GM04503 (cell line): ENCODE measurements at regions not wholly inside any gene's neighbourhood (a gene's known extent, or its start where the extent isn't known, plus 50 kb on each side); places are given as distances from the start of the nearest gene placed in this dataset.
A peak's percentile ranks its signal among the peaks of the same experiment; 100 is the strongest.

Experiments used
- DNase-seq: peaks from one replicate; pipeline ENCODE4 v3.0.0-alpha.2; 2012; ENCODE audit warnings: low read depth

DNA sequence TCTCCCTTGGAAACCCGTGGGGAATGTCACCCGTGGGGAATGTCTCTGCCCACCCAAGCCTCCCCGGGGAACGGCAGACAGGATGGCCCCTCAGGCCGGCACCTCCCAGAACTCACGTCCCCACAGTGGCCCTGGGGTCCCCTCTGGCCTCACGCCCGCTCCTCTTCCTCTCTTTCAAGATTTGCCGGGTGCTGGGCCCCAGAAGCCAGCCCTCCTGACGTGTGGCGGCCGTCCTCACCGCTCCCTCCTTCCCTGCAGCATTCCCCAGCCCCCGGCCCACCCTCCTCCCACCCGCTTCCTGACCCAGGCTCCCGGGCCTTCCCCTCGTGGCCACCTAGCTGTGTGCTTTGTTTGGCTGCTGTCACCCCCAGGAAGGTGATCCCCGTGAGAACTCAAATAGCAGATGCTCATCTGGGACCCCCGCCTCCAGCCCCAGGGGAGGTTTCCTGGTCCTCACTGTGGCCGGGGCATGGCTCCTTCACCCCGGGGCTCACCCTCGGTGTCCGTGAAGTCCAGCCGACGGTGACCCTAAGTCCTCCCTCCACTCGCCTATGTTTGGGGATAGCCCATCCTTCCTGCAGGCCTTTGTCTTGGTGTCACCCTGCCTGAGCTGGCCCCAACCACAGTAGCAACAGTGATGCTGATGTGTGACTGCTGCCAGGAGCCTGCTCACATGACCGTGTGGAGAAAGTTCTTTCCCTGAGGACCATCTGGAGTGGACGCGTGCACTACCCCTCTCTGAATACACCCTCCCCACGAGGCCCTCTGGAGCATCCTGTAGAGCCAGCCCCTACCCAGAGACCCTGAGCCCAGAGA lies 163.3 kb upstream of the IER5L start:
- DNase-seq, result no peak

DNA sequence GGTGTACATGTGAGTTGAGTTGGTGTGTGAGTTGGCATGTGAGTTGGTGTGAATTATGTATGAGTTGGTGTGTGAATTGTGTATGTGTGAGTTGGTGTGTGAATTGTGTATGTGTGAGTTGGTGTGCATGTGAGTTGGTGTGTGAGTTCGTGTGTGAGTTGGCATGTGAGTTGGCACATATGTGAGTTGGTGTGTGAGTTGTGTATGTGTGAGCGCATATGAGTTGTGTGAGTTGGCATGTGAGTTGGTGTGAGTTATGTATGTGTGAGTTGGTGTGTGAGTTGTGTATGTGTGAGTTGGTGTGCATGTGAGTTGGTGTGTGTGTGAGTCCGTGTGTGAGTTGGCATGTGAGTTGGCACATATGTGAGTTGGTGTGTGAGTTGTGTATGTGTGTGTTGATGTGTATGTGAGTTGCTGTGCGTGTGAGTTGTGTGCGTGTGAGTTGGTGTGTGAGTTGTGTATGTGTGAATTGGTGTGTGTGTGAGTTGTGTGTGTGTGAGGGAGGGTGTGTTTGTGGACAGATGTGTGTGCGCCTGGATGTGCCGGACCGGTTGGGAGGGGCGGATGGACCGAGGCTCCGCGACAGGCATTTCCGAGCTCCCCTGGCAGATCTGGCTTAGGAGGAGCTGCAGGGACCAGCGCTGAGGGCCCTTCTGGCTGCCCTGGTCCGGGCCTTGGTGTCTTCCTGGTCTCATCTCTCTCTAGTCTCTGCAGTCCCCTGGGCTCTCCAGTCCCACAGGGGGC lies 162.5 kb upstream of the IER5L start:
- no peak for DNase-seq

DNA sequence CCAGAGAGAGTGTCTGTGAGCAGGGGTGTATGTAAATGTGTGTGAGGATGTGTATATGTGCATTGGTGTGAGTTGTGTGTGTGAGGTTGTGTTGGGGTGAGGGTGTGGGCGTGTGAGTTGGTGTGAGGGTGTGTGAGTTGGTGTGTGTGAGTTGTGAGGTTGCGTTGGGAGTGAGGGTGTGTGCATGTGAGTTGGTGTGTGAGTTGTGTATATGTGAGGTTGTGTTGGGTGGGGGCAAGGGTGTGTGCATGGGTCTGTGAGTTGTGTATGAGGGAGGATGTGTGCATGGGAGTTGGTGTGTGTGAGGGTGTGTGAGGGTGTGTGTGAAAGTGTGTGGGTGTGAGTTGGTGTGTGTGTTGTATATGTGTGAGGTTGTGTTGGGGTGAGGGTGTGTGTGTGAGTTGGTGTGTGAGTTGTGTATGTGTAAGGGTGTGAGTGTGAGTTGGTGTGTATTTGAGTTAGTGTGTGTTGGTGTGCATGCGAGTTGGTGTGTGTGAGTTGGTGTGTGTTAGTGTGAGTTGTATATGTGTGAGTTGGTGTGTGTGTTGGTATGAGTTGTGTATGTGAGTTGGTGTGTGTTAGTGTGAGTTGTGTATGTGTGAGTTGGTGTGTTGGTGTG lies 161.6 kb upstream of the IER5L start:
- DNase-seq, result no peak

DNA sequence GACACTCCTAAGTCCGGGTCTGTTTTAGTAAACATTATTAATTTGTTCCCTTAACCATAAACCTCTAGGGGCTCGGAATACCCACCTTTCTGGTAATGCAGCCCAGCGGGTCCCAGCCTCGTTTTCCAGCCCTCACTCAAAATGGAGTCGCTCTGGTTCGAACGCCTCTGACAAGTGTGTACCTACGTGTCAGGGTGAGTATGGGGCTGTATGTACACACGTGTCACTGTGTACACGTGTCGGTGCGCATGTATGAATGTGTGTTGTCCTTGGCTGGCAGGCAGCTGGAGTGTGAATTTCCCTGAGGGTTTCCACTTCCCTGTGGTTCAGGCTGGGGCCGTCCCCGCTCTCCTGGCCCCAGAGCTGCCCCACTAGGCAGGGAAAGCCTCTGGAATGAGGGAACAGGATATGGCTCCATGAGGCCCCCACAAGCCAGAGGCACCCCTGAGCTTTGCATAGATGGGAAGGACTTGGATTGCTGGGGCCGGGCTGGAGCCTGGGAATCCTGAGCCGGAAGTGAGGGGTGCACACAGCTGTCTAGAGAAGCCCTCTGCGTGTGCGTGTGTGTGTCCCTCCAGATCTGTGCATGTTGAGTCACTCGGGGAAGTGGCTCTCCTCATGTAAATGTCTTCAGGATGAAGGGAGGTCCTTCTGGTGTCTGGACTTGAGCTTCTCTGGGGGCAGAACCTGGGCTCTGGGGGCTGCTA lies 160.8 kb upstream of the IER5L start:
- DNase-seq, result no peak

DNA sequence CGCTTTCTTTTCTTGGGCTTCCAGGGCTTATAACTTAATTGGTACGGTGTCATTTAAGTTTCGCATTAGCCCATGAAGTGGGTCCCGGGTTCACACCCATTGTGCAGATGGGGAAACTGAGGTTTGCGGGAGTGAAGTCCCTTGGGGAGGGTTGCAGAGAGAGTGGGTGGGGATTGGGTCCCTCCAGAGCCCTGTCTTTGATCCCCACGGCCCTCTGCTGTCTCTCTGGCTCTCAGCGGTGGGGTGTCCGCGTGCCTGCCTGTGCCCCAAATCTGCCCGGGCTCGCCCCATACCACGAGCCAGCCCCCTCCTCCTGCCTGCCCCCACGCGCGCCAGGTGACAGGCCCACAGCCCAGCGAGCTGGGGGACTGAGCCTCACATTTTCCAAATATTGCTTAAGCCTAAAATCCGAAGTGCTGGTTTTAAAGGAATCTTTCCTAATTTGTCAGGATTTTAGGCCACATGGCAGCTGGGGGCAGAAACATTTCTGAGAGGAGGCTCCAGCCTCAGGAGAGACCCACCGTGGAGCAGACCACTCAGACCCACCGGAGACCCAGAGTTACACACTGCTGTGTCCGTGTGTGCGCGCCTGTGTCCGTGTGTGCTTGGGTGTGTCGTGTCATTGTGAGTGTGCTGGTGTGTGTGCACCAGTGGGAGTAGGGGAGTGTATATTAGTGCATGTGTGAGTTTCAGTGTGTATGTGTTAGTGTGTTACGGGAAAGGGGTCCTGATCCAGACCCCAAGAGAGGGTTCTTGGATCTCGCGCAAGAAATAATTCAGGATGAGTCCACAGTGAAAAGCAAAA lies 159.5 kb upstream of the IER5L start:
- no peak for DNase-seq

DNA sequence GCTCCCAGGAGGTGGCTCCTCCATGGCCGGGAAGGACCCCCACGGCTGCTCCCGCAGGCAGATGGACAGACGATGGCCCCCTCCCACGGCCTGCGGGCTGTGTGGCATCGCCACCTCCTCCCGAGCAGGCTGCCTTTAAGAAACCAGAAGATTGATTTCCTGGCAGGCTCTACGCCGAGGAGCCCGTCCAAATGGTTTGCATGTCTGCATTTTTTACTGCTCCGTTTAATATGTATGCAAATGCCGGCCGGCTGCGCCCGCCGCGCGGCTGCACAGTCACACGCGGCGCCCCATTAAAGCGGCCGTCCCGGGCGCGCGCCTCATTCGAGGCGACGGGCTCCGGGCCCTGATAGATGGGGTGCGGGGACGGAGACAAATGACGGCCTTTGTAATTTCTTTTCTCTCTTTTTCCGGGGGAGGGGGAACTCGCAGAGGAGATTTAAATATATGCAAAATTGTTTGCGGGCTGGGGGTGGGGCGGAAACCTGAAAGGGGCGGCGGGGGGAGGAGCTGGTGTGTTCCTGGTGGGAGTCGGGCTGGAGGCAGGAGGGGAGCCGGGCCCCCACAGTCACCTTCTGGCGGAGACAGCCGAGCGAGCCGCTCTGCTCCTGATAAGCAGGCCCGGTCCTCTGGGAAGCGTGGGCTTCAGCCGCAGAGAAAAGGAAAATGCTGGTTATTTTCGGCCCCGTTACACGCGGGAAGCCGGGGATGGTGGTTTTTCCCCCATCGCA lies 158.7 kb upstream of the IER5L start:
- DNase-seq, result no peak

DNA sequence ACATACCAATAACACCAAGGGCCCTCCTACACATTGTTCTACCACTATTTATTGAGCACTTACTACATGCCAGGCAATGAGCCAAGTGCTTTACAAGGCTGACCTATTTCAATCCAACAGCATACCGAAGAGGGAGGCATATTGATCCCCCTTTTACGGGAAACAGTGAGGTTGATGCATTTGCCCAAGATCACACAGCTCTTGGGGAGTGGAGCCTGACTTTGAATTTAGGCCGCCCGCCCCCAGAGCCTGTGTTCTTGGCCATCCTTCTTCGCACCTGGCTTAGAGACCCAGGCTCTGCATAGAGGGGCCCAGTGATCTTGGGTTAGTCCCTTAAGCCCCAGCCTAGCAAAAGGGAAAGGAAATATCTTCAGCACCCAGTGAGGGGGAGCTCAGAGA lies 158.1 kb upstream of the IER5L start:
- DNase-seq, result no peak

DNA sequence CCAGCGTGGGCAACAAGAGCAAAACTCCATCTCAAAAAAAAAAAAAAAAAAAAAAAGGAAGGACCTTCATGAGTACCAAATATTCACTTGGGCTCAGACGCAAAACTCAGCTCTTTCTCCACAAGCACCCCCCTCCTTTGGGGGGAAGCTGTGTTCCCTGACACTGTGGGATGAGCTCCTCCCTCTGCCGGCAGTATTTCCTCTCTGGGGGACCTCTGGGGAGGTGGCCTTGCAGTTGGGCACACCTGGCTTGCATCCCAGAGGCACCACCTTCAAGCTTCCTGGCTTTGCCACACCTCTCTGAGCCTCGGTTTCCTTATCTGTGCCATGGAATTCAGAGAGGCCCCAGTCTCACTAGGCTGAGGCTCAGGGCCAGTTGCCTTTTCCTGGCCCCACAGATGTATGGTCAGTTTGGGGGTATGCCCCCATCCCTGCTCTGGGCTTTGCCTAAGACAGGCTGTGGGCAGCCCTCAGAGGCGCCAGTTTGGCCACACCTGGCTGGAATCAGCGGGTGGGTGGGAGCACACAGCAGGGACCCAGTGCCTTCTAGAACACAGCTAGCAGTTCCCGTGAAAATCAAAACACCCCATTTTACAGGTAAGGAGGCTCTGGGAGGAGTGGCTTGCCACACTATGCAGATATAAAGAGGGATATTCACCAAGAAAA lies 157.5 kb upstream of the IER5L start:
- DNase-seq, result no peak

DNA sequence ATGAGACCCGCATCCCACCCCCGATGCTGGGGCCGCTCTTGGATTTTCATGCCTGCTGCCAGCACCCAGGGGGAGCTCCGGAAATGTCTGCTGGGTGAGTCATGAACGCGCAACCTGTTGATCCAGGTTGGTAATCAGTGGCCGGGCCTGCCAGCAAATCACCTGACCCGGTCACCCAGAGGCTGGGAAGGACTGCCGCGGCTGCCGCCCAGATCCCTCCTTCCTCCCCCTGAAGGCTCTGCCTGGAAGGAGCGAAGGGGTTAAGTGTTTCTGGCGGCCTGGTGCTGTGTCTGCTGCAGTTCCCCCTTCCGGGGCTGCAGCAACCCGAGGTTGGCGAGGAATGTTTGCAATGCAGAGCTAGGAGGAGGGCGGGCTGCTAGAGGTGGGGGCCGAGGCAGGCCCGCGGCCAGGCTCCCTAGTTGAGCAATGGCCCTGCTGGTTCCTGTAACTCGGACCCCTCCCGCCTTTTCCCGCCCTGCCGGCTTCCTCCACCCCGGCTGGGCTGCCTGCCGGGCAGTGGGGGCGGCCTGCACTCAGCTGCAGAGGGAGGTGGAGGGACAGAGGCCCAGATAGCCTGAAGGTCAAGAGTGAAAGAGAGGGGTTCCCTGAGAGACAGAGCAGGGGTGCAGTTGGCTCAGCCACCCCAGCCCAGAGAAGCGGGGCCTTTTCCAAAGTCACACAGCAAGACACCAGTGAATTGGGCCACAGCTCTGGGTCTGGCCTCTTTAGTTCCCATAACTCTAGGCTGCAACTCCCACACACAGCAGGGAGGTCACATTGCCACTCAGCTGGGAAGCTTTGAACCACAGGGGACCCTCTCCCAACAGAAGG lies 156.3 kb upstream of the IER5L start:
- DNase-seq, result peak; percentile 79

DNA sequence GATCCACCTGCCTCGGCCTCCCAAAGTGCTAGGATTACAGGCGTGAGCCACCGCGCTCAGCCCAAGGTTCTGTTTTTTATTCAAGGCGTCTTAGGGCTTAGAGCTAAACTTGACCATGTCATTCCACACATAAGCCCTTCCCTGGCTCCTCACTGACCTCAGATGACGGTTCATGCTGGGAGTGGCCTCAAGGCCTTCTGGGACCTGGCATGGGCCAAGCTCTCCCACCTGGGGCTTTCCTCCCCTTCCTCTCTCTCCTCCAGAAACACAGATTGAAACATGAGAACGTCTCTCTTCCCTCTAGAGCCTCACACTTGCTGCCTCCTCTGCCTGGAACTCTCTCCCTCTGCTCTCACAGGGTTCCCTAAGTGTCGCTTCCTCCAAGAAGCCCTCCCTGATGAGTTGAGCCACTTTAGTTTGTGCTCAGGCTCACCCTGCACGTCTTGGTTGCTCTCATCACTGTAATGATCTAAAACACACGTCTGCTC lies 155.6 kb upstream of the IER5L start:
- DNase-seq, result no peak

DNA sequence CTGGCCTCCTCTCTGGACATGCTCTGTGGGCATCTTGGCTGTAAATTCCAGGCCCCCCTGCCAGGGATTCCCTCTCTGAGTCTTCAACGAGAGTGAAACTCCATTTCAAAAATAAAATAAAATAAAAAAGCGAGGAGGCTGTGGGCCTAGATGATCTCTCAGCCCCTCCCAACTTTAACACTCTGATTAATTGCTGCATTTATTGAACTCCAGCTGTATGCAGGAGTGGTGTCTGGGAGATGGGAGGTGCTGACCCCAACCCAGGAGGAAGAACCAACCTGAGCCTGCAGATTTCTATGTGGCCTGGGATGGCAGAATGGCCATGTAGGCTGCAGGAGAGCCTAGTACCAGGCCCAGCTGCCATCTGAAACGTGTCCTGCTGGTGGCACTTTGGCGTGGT lies 154.5 kb upstream of the IER5L start:
- DNase-seq, result no peak

DNA sequence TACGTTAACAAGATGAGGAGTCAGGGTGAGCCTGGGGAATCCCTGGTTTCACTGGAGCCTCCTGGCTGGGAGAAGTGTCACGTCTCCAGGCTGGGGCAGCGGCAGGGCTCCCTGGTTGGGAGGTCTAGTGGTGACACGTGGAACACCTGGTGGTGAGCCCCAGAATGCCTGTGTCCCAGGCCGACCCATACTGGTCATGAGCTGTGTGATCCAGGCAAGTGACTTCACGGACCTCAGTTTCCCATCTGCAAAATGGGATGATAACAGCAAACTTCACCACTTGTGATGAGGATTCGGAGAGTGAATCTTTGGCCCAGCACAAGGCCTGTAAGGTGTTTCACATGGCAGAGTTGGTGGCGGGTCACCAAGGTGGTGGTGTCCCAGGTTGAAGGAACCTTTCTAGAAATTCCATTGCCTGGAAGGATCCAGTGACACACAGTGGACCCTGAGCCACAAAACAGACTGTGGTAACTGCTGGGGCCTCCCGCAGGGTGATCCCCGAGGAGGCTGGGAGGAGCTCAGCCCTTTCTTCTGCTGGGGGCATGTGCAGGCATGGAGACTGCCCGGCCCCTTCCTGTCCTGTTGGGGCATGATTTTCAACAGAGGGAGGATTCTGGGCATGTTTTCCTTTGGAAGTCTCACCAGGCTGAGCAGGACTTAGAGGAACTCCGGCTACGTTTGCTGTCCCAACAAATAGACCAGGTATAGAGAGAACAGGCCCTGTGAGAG lies 153.9 kb upstream of the IER5L start:
- no peak for DNase-seq

DNA sequence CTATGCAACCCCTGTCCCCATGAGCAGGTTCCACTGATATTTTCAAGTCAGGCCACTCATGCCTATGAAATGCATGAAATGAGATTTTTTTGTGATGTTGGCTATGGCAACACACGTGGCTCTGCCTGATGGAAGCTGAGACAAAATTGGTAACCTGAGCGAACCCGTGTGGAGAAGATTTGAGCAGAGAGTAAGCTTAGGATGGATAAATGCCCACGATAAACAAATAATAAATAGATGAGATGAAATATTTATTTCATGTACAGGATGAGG lies 153.4 kb upstream of the IER5L start:
- no peak for DNase-seq

DNA sequence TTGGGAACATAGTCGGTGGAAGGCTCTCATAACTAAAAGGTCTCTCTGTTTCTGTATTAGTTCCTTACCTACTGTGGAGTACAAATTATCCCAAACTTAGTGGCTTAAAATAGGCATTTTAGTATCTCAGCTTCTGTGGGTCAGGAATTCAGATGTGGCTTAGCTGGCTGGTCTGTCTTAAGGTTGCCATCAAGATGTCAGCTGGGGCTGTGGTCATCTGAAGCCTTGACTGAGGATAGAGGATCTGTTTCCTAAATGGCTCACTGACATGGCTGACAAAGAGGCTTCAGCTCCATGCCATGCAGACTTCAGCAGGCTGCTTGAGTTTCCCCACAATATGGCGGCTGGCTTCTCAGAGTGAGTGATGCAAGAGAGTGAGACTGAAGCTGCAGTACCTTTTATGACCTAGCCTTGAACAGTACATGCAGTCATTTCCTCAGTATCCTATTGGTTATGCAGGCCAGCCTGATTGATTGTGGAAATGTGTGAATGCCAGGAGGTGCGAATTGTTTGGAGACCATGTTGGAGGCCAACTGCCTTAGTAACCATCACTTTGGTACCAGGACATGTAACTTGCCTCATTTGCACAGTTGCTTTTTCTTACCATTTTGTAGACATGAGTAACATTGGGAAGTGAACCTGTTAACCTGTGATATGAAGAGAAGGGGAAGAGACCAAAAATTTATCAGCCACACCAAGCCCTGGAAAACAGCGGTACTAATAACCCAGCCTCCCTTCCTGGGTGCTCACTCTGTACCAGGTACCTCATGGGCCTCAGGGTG lies 152.8 kb upstream of the IER5L start:
- DNase-seq, result no peak

DNA sequence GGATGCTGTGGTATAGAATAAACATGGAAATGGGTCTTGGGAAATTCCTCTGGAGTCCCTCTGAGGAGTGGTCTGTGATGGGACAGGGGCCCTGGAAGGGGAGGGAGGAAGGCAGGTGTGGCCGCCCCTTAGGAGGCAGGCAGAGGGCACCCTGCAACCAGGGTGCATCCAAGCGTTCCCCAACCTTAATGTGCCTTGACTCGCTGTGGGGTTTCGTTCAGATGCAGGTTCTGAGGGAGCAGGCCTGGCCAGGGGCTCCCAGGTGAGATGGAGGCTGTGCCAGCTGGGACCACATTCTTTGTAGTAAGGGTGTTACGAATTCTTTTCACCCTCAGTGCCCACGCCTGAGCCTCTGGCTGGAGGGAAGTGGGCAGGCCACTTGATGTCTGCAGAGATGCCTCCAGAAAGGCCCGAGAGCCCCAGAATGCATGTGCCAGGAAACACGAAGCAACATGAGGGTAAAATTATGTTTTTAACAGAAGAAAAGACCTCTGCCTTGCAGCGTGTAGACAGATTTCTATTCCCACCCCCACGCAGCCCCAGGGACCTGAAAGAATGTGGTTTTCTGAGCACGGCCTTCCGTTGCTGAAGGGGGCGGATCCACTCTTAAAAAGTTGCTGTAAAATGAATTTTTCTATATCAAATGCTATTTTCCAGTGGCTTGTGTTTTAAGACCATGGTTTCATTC lies 150.4 kb upstream of the IER5L start:
- no peak for DNase-seq

DNA sequence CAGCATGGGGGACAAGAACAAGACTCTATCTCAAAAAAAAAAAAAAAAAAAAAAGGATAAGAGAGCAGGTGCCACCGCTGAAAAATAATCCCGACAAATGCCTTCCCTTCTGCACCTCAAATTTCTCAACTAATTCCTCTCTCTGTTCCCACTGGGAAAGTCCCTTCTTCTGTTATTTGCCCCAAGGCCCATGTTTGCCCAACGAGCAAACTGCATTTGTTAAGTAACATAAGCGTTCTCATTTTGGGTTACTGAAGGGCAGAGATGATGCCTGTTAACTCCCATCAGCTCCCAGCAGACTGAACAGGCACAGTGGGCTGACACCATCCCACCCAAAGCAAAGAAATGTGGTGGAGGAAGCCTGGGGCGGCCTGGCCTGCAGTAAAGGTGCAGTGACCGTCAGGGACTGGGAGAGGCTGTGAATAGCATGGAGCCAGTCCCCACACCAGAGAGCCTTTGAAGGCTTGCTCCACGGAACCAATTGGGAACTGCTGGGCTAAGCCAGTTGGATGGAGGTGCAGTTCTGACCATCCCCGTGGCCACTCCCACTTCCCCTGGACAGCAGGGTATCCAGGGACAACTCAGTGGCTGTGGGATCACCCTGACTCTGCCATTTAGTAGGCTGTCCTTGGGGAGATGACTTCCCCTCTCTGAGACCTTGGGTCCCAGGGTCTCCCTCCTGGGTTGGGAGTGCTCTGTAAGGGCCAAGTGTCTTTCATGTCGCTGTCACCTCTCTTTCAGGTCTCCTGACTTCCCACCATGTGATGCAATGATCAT lies 149.7 kb upstream of the IER5L start:
- DNase-seq, result no peak
